ENCODE measurements at regions not wholly inside any gene's neighbourhood (a gene's known extent, or its start where the extent isn't known, plus 50 kb on each side); places are given as distances from the start of the nearest gene placed in this dataset.

DNA sequence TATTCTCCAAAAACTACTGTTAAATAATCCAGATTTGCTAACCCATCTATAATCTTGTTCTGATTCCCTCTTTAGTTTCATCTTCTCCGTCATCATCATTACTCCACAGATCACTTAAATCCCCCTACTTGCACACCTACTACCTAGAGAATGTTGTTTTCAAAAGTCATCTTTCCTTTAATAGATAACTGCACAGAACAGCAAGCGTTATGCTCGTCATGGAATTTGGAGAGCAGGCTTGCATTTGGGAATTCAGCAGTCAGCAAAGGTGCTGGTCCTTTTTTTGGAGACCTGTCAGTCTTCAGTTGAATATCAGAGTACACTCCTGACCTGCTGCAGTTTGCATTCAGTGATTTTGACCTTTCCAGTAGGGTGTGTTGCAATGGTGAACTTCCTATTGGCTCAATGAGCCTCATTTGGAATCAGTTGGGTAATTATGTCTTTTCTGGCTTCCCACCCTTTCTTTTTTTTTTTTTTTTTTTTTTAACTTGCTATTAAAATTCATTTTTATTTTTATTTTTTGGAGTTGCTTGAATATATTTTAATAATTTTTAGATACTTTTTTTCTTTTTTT is 110.6 kb downstream of the HNRNPLL start:
- DNase-seq (ENCODE audit: low read depth) = no peak
- TF ChIP-seq, protein P1, sequence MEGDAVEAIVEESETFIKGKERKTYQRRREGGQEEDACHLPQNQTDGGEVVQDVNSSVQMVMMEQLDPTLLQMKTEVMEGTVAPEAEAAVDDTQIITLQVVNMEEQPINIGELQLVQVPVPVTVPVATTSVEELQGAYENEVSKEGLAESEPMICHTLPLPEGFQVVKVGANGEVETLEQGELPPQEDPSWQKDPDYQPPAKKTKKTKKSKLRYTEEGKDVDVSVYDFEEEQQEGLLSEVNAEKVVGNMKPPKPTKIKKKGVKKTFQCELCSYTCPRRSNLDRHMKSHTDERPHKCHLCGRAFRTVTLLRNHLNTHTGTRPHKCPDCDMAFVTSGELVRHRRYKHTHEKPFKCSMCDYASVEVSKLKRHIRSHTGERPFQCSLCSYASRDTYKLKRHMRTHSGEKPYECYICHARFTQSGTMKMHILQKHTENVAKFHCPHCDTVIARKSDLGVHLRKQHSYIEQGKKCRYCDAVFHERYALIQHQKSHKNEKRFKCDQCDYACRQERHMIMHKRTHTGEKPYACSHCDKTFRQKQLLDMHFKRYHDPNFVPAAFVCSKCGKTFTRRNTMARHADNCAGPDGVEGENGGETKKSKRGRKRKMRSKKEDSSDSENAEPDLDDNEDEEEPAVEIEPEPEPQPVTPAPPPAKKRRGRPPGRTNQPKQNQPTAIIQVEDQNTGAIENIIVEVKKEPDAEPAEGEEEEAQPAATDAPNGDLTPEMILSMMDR (conservative IDR thresholded peaks at IDR 0.05; ENCODE audit: low read length) = no peak
- H3K4me3 ChIP-seq (ENCODE audit: low read length) = no peak overlapping the region

GRCh38 chr2:38491436-38491835 is 111.3 kb downstream of the HNRNPLL start:
- H3K4me3 ChIP-seq (ENCODE audit: low read length) = no peak overlapping the region
- DNase-seq (ENCODE audit: low read depth) = no peak
- TF ChIP-seq, protein P1 (conservative IDR thresholded peaks at IDR 0.05; ENCODE audit: low read length) = no peak

DNA sequence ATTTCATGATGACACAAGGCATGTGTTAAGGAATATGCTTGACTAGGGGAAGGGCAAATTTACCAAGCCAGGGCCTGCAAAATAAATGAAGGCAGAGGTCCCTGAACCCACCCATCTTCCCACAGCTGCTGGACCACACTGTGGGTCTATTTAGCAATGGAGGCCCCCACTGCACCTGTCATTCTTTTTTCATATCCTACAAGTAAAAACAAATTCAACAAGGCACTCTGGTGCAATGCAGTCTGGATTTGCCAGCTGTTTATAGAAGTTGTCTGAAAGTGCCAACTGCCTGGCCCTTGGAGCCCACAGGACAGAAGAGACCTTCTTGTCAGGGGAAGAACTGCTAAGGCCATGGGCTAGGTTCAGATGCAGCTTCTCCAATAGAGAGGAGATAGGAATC is 112.8 kb upstream of the ATL2 start:
- no peak for DNase-seq (ENCODE audit: low read depth)
- no peak overlapping the region for H3K4me3 ChIP-seq (ENCODE audit: low read length)
- TF ChIP-seq, protein P1 (conservative IDR thresholded peaks at IDR 0.05; ENCODE audit: low read length) = no peak

DNA sequence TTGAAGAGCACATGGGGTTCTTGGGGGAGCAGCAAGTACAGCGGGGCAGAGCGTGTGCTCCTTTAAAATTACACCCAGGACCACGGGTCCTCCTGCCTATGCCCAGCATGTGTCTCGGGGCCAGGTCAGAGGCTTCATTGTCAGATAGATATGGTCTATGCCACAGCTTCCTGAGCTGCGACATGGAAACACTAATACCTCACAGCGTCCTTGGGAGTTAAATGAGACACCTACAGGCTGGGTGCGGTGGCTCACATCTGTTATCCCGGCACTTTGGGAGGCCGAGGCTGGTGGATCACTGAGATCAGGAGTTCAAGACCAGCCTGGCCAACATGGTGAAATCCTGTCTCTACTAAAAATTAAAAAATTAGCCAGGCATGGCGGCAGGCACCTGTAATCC is 110.8 kb upstream of the ATL2 start:
- DNase-seq (ENCODE audit: low read depth) = no peak
- no peak overlapping the region for H3K4me3 ChIP-seq (ENCODE audit: low read length)
- TF ChIP-seq, protein P1 (conservative IDR thresholded peaks at IDR 0.05; ENCODE audit: low read length) = no peak

DNA sequence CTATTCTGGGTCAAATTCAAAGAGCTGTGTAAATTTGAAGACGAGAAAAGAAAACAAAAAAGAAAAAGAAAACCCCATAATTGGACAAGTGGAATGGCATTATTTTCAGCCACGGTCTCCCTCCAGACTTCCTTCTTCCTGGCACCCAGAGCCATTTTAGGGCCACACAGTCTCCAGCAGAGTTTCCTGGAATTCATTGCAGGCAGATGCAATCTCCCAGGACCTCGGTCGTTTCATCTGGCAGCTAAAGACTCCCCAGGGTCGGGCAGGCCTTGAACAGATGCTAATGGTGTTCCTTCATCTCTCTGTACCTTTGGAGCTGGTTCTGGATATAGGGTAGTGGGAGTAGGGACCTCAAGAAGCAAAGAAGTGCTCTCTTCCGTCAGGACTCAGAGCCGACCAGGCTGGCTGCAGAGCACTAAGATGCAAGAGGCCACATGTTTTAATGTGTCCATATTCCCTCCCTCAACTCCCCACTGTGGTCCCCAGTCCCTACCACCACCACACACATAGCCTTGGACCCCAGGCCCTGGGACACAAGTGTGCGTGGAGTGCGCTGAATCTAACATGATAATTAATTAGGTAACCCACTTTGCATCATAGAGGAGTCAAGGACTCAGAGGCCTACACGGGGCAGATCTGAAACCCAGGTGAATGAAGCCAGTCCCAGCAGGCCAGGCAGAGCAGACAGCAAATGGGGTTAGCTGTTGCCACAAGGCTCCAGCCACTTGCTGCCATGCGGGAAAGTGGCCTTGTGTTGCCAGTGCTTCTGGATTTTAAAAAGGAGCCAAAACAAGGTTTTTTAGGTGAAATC is 109.3 kb upstream of the ATL2 start:
- TF ChIP-seq, protein P1 (conservative IDR thresholded peaks at IDR 0.05; ENCODE audit: low read length) = no peak

DNA sequence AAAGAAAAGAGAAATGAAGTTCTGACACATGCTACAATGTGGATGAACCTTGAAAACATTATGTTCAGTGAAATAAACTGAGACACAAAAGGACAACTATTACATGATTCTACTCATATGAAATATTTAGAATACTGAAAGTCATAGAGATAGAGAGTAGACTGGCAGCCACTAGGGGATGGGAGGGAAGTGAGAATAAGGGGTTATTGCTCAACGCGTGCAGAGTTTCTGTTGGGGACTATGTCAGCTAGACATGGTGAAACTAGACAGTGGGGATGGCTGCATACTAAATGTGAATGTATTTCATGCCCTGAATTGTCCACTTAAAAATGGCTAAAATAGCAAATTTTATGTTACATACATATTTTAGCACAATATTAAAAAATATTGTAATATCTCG is 108.7 kb upstream of the ATL2 start:
- no peak overlapping the region for H3K4me3 ChIP-seq (ENCODE audit: low read length)
- TF ChIP-seq, protein P1 (conservative IDR thresholded peaks at IDR 0.05; ENCODE audit: low read length) = no peak
- no peak for DNase-seq (ENCODE audit: low read depth)

More for the DNA sequence above, 109.3 kb upstream of the ATL2 start:
- no peak overlapping the region for H3K4me3 ChIP-seq (ENCODE audit: low read length)
- no peak for DNase-seq (ENCODE audit: low read depth)

- DNase-seq (ENCODE audit: low read depth) = no peak
- H3K4me3 ChIP-seq (ENCODE audit: low read length) = no peak overlapping the region
- TF ChIP-seq, protein P1 (conservative IDR thresholded peaks at IDR 0.05; ENCODE audit: low read length) = no peak
Measured at GRCh38 chr2:38484957-38485356, 107.9 kb upstream of the ATL2 start.

Data from AG10803 (cell line).